ENCODE measurements at regions not wholly inside any gene's neighbourhood (a gene's known extent, or its start where the extent isn't known, plus 50 kb on each side); places are given as distances from the start of the nearest gene placed in this dataset.

- TF ChIP-seq, protein P1, sequence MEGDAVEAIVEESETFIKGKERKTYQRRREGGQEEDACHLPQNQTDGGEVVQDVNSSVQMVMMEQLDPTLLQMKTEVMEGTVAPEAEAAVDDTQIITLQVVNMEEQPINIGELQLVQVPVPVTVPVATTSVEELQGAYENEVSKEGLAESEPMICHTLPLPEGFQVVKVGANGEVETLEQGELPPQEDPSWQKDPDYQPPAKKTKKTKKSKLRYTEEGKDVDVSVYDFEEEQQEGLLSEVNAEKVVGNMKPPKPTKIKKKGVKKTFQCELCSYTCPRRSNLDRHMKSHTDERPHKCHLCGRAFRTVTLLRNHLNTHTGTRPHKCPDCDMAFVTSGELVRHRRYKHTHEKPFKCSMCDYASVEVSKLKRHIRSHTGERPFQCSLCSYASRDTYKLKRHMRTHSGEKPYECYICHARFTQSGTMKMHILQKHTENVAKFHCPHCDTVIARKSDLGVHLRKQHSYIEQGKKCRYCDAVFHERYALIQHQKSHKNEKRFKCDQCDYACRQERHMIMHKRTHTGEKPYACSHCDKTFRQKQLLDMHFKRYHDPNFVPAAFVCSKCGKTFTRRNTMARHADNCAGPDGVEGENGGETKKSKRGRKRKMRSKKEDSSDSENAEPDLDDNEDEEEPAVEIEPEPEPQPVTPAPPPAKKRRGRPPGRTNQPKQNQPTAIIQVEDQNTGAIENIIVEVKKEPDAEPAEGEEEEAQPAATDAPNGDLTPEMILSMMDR (IDR thresholded peaks at IDR 0.05), result no peak
- no peak for TF ChIP-seq POLR2A (IDR thresholded peaks at IDR 0.05)
Observed at GRCh38 chrX:144768540-144768939, 478.8 kb upstream of the SPANXN1 start.
